DND-41 (cell line): ENCODE measurements at regions not wholly inside any gene's neighbourhood (a gene's known extent, or its start where the extent isn't known, plus 50 kb on each side); places are given as distances from the start of the nearest gene placed in this dataset.

Experiments
- CTCF ChIP-seq: IDR thresholded peaks from 2 replicates; pipeline ENCODE4 v1.5.1; 2012; ENCODE audit warnings: borderline replicate concordance, low read length, moderate library complexity, mild to moderate bottlenecking; ENCODE audit not compliant: poor library complexity, severe bottlenecking; ENCODE audit errors: extremely low read depth
- EZH2 ChIP-seq: IDR thresholded peaks from 3 replicates; pipeline ENCODE4 v1.6.1; 2012; ENCODE audit warnings: borderline replicate concordance, low read depth, mild to moderate bottlenecking, moderate library complexity, low read length, inconsistent platforms; ENCODE audit not compliant: severe bottlenecking

- TF ChIP-seq EZH2 = no peak
- no peak for TF ChIP-seq CTCF
Measured at GRCh38 chr11:32016111-32016510, 74.8 kb upstream of the RCN1 start.
